Right kidney (tissue), 1 donor: ENCODE measurements at regions not wholly inside any gene's neighbourhood (a gene's known extent, or its start where the extent isn't known, plus 50 kb on each side); places are given as distances from the start of the nearest gene placed in this dataset.

ENCODE experiments used
- DNase-seq: peaks from one replicate; pipeline ENCODE4 v3.0.0-alpha.2; 2016

- no peak for DNase-seq
These were observed 327.8 kb upstream of the MAF start for GRCh38 chr16:79928142-79928873.

- no peak for DNase-seq
These were observed 326.1 kb upstream of the MAF start for GRCh38 chr16:79926451-79927205.

GRCh38 chr16:79923431-79923830, 322.9 kb upstream of the MAF start:
- DNase-seq = no peak

GRCh38 chr16:79920685-79921084, 320.1 kb upstream of the MAF start:
- DNase-seq = no peak

GRCh38 chr16:79918916-79919315, 318.4 kb upstream of the MAF start:
- DNase-seq = no peak

GRCh38 chr16:79915761-79916160, 315.2 kb upstream of the MAF start:
- DNase-seq = no peak

GRCh38 chr16:79914961-79915720, 314.6 kb upstream of the MAF start:
- no peak for DNase-seq

GRCh38 chr16:79912592-79913310, 312.2 kb upstream of the MAF start:
- DNase-seq = no peak

GRCh38 chr16:79911660-79912059, 311.1 kb upstream of the MAF start:
- DNase-seq = no peak

GRCh38 chr16:79909571-79909970, 309.0 kb upstream of the MAF start:
- no peak for DNase-seq

GRCh38 chr16:79903471-79903870, 302.9 kb upstream of the MAF start:
- DNase-seq = no peak

GRCh38 chr16:79902351-79902750, 301.8 kb upstream of the MAF start:
- DNase-seq = no peak

- DNase-seq = no peak
These were observed 301.0 kb upstream of the MAF start for GRCh38 chr16:79901522-79901921.

- DNase-seq = no peak
These were observed 299.2 kb upstream of the MAF start for GRCh38 chr16:79899716-79900115.

GRCh38 chr16:79899316-79899715, 298.8 kb upstream of the MAF start:
- no peak for DNase-seq

GRCh38 chr16:79898703-79899102, 298.2 kb upstream of the MAF start:
- no peak for DNase-seq

GRCh38 chr16:79897453-79898146, 297.1 kb upstream of the MAF start:
- DNase-seq = no peak

- no peak for DNase-seq
These were observed 296.5 kb upstream of the MAF start for GRCh38 chr16:79897104-79897452.

GRCh38 chr16:79895917-79896203, 295.3 kb upstream of the MAF start:
- DNase-seq = no peak

- no peak for DNase-seq
These were observed 294.7 kb upstream of the MAF start for GRCh38 chr16:79895053-79895916.

- DNase-seq = no peak
These were observed 292.9 kb upstream of the MAF start for GRCh38 chr16:79893445-79893844.
